Mesodermal cell (in vitro differentiated cells): ENCODE measurements at regions not wholly inside any gene's neighbourhood (a gene's known extent, or its start where the extent isn't known, plus 50 kb on each side); places are given as distances from the start of the nearest gene placed in this dataset.

ENCODE experiments used
- H3K27ac ChIP-seq: 2 replicates; pipeline ENCODE4 v1.7.0; 2013; ENCODE audit warnings: mild to moderate bottlenecking, low read depth, low read length, moderate library complexity; ENCODE audit not compliant: severe bottlenecking
- H3K36me3 ChIP-seq: 2 replicates; pipeline ENCODE4 v1.7.1; 2013; ENCODE audit warnings: mild to moderate bottlenecking, low read length, moderate library complexity; ENCODE audit not compliant: control insufficient read depth, insufficient read depth
- H3K4me1 ChIP-seq: one replicate; pipeline ENCODE4 v1.7.1; 2013; ENCODE audit warnings: mild to moderate bottlenecking, low read length; ENCODE audit not compliant: insufficient read depth, control insufficient read depth, poor library complexity, severe bottlenecking
- H3K4me3 ChIP-seq: 2 replicates; pipeline ENCODE4 v1.7.0; 2013; ENCODE audit warnings: low read length, control low read depth, mild to moderate bottlenecking; ENCODE audit not compliant: insufficient read depth, poor library complexity, severe bottlenecking; ENCODE audit errors: extremely low read depth
- H3K9me3 ChIP-seq: 2 replicates; pipeline ENCODE4 v1.7.1; 2013; ENCODE audit warnings: mild to moderate bottlenecking, low read length, moderate library complexity; ENCODE audit not compliant: control insufficient read depth
- WGBS, 2 experiments: methylation state at CpG; one replicate each; pipeline ENCODE4 v1.1.5; 2013; ENCODE audit warnings: missing lambda C conversion rate in 2 of 2; ENCODE audit not compliant: insufficient coverage in 2 of 2; 5-methylcytosine and 5-hydroxymethylcytosine counted together

DNA sequence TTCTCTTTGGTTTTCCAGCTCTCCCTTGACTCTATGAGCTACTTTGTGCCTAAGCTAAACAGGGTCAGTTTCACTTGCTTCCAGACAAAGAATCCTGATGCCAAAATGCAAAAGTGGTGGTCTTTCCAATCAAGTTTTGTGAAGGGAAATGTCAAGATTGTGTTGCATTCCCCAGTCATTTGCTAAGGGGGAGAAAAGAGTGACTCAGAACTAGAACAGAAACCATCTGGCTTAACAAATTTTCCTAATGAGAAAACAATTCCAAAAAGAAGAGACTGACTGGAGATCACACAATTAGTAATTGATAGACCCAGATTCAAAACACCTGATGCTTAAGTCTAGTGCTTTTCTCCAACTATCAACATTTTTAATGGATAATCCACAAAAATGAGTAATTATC, 235.1 kb upstream of the DIO2 start:
- Histone ChIP-seq H3K9me3 (peaks cover 11% of the 10 kb centered on the region), H3K4me1 (no peaks in the 10 kb centered on the region), H3K36me3 (no peaks in the 10 kb centered on the region), H3K4me3 (no peak overlapping the region), H3K27ac (no peak overlapping the region)

GRCh38 chr14:80445605-80446004, 234.3 kb upstream of the DIO2 start:
- WGBS, 2 experiments, result 88 to 91% methylated on average over 2 to 3 of the region's 3 CpGs
- no peak overlapping the region for H3K4me3 ChIP-seq
- no peak overlapping the region for H3K27ac ChIP-seq
- peaks cover 4% of the 10 kb centered on the region for H3K9me3 ChIP-seq
- H3K36me3 ChIP-seq, result no peaks in the 10 kb centered on the region
- no peaks in the 10 kb centered on the region for H3K4me1 ChIP-seq

- Histone ChIP-seq H3K36me3 (no peaks in the 10 kb centered on the region), H3K4me1 (no peaks in the 10 kb centered on the region), H3K9me3 (no peaks in the 10 kb centered on the region), H3K4me3 (no peak overlapping the region), H3K27ac (no peak overlapping the region)
- 88 to 100% methylated on average over 1 of the region's 1 CpG for WGBS, 2 experiments
These were observed 223.4 kb upstream of the DIO2 start for GRCh38 chr14:80434574-80435321.

- Histone ChIP-seq H3K4me3 (no peak overlapping the region), H3K4me1 (no peaks in the 10 kb centered on the region), H3K9me3 (no peaks in the 10 kb centered on the region), H3K36me3 (no peaks in the 10 kb centered on the region), H3K27ac (no peak overlapping the region)
- 86% methylated on average over 1 of the region's 1 CpG; no CpG with 5 or more reads in 1 of the 2 experiments for WGBS, 2 experiments
These were observed 222.5 kb upstream of the DIO2 start for GRCh38 chr14:80433811-80434210.

- no CpG with 5 or more reads among the region's 2 CpGs for WGBS, 2 experiments
These were observed 217.4 kb upstream of the DIO2 start for GRCh38 chr14:80428671-80429070.

DNA sequence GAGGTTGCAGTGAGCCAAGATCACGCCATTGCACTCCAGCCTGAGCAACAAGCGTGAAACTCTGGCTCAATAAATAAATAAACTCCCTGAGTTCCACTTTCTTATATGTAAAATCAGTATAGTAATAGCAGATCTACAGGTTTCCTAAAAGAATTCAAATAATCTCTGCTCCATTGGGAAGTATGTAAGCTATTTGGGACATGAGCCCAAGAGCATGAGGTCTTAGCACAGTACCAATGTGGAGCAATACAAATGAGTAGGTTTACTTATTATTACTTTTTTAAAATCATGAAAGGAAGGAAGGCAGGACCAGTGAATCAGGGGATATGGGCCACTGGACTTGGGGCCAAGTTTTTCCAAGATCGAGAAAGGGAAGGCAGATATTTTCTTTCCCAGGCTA, 216.9 kb upstream of the DIO2 start:
- Histone ChIP-seq H3K9me3 (no peaks in the 10 kb centered on the region), H3K4me3 (no peak overlapping the region), H3K27ac (no peak overlapping the region), H3K4me1 (peaks cover 10% of the 10 kb centered on the region), H3K36me3 (no peaks in the 10 kb centered on the region)
- WGBS, 2 experiments, result no CpG with 5 or more reads among the region's 3 CpGs

More at GRCh38 chr14:80428671-80429070, 217.4 kb upstream of the DIO2 start:
- no peak overlapping the region for H3K27ac ChIP-seq
- H3K9me3 ChIP-seq, result no peaks in the 10 kb centered on the region
- peaks cover 10% of the 10 kb centered on the region for H3K4me1 ChIP-seq
- no peak overlapping the region for H3K4me3 ChIP-seq
- no peaks in the 10 kb centered on the region for H3K36me3 ChIP-seq

GRCh38 chr14:80427101-80427500, 215.8 kb upstream of the DIO2 start:
- Histone ChIP-seq H3K4me1 (peaks cover 10% of the 10 kb centered on the region), H3K4me3 (no peak overlapping the region), H3K36me3 (no peaks in the 10 kb centered on the region), H3K9me3 (no peaks in the 10 kb centered on the region), H3K27ac (no peak overlapping the region)
- 100% methylated on average over 1 of the region's 3 CpGs; no CpG with 5 or more reads in 1 of the 2 experiments for WGBS, 2 experiments

DNA sequence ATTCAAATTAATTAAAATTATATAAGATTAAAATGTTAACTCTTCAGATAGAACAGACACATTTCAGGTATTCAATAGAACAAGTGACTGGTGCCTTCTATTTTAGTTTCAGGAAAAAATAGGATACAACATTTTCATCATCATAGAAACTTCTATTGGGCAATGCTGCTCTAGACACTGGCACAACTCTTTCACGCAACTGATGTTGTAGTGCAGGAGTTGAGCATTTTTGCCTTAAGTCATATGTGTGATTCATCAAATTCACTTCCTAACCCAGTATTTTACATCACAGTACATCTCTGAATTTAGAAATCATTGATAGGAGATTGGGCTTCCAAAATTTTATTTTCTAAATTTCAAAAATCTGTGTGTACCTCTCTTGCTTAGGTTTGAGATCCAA, 215.4 kb upstream of the DIO2 start:
- Histone ChIP-seq H3K4me3 (no peak overlapping the region), H3K4me1 (peaks cover 10% of the 10 kb centered on the region), H3K27ac (no peak overlapping the region), H3K36me3 (no peaks in the 10 kb centered on the region), H3K9me3 (no peaks in the 10 kb centered on the region)
- no CpG with 5 or more reads among the region's 1 CpG for WGBS, 2 experiments

GRCh38 chr14:80425686-80426085, 214.4 kb upstream of the DIO2 start:
- Histone ChIP-seq H3K36me3 (no peaks in the 10 kb centered on the region), H3K27ac (peak overlapping the region; percentile 54), H3K4me3 (no peak overlapping the region), H3K4me1 (peaks cover 10% of the 10 kb centered on the region), H3K9me3 (no peaks in the 10 kb centered on the region)
- WGBS, 2 experiments, result 79 to 87% methylated on average over 3 to 4 of the region's 5 CpGs

DNA sequence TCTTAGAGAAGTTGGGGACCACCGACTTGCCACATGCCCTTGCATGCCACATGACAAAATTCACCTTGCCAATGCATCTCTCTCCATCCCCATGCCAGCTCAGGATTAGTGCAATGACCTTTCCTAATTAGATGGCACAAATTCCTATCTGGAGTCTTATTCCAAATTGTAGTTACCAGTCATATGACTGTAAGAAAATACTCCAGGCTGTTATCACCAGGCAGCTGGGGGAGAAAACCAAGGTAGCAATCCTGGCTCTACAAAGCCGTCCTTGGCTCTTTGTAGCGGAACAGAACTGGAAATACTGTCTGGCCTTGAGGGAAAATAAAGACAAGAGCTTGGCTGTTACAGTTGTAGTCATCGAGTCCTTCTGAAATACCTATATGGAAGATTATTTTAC, 208.5 kb upstream of the DIO2 start:
- H3K36me3 ChIP-seq, result no peaks in the 10 kb centered on the region
- H3K4me3 ChIP-seq, result no peak overlapping the region
- no peak overlapping the region for H3K27ac ChIP-seq
- H3K4me1 ChIP-seq, result no peaks in the 10 kb centered on the region
- H3K9me3 ChIP-seq, result no peaks in the 10 kb centered on the region
- 86 to 100% methylated on average over 2 to 4 of the region's 4 CpGs for WGBS, 2 experiments

DNA sequence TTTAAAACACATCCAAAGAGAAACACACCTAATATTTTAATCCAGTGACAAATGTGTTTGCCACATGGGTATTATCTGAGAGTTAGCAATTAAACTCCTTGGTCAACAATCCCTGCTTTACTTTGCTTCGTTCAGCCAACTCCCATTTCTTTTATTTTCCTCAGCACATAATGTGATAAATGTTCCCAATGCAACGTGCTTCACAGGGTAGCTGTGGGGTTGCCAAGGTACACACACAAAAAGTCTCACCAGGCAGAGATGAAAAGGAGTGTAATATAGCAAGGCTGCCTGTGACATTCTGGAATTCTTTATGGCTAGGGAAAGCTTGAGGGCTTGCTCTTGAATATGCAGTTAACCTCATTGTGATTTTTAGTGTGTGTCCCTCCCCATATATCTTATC, 208.0 kb upstream of the DIO2 start:
- WGBS, 2 experiments, result 88 to 92% methylated on average over 1 to 2 of the region's 2 CpGs
- H3K4me3 ChIP-seq, result no peak overlapping the region
- H3K36me3 ChIP-seq, result no peaks in the 10 kb centered on the region
- H3K4me1 ChIP-seq, result no peaks in the 10 kb centered on the region
- H3K9me3 ChIP-seq, result no peaks in the 10 kb centered on the region
- H3K27ac ChIP-seq, result no peak overlapping the region
